Gastroesophageal sphincter (tissue), 4 donors: ENCODE measurements at regions not wholly inside any gene's neighbourhood (a gene's known extent, or its start where the extent isn't known, plus 50 kb on each side); places are given as distances from the start of the nearest gene placed in this dataset.
"Not testable (repeated sequence)": the region's sequence is repeated elsewhere in the genome, so short reads cannot be mapped to it uniquely, and the experiment has no call there.

Source experiments
- ATAC-seq: fragments of 150-250 bp; one replicate; pipeline ENCODE4 v1.9.1; 2016; ENCODE audit warnings: mild to moderate bottlenecking, moderate library complexity
- H3K27ac ChIP-seq, 4 donors: fragments of 200-600 bp; sonication (generic) in 3 of 4; 1 replicate in 3 of 4; 2 replicates in 1 of 4; pipeline ENCODE4 v1.5.1; 2016 to 2019
- H3K27me3 ChIP-seq: fragments of 200-600 bp; sonication (generic); one replicate; pipeline ENCODE4 v1.5.1; 2019
- H3K36me3 ChIP-seq, 2 donors: fragments of 200-600 bp; sonication (generic); one replicate each; pipeline ENCODE4 v1.5.1; 2019; ENCODE audit warnings: control low read depth in 1 of 2
- H3K4me1 ChIP-seq, 3 donors: fragments of 200-600 bp; sonication (generic); 1 replicate in 2 of 3; 2 replicates in 1 of 3; pipeline ENCODE4 v1.5.1; 2016 to 2019; ENCODE audit warnings: control low read depth in 2 of 3
- H3K4me3 ChIP-seq, 2 donors: fragments of 200-600 bp; sonication (generic); one replicate each; pipeline ENCODE4 v1.5.1; 2019; ENCODE audit warnings: mild to moderate bottlenecking in 1 of 2, moderate library complexity in 1 of 2
- H3K9me3 ChIP-seq, 3 donors: fragments of 200-600 bp; sonication (generic); one replicate each; pipeline ENCODE4 v1.5.1; 2017 to 2019; ENCODE audit warnings: control low read depth in 2 of 3
- EP300 ChIP-seq: sonication (generic); formaldehyde crosslinking; IDR thresholded peaks from one replicate; pipeline ENCODE4 v1.6.1; 2017; ENCODE audit warnings: antibody characterized with exemption, mild to moderate bottlenecking
- POLR2A ChIP-seq, 2 donors: fragments of 450-650 bp; IDR thresholded peaks; one replicate each; pipeline ENCODE4 v1.6.1; 2017; ENCODE audit warnings: antibody characterized with exemption in 2 of 2, mild to moderate bottlenecking in 2 of 2, moderate library complexity in 1 of 2
- POLR2AphosphoS5 ChIP-seq: sonication (generic); formaldehyde crosslinking; IDR thresholded peaks from one replicate; pipeline ENCODE4 v1.6.1; 2017; ENCODE audit warnings: antibody characterized with exemption
- WGBS, 2 donors: methylation state at CpG; one replicate each; pipeline ENCODE4 v1.1.5; 2018; ENCODE audit warnings: low coverage in 1 of 2; 5-methylcytosine and 5-hydroxymethylcytosine counted together
- TF ChIP-seq, protein P1 (sequence below), 4 experiments: fragments of 200-600 bp in 2 of 4; fragments of 450-650 bp in 2 of 4; sonication (generic) in 1 of 4; IDR thresholded peaks; one replicate each; pipeline ENCODE4 v1.5.1; 2017 to 2019; ENCODE audit warnings: antibody characterized with exemption in 4 of 4, mild to moderate bottlenecking in 2 of 4, moderate library complexity in 2 of 4

GRCh38 chr1:2955652-2956051, 65.6 kb upstream of the ACTRT2 start:
- peaks cover 0 to 78% (median 0%) of the 10 kb centered on the region in 3 donors for H3K9me3 ChIP-seq
- ATAC-seq, result no peak
- H3K4me3 ChIP-seq, result no peak overlapping the region
- H3K36me3 ChIP-seq, result no peaks in the 10 kb centered on the region
- no peak overlapping the region for H3K27ac ChIP-seq
- H3K4me1 ChIP-seq, result no peaks in the 10 kb centered on the region
- H3K27me3 ChIP-seq, result peaks cover 21% of the 10 kb centered on the region
- TF ChIP-seq, protein P1, sequence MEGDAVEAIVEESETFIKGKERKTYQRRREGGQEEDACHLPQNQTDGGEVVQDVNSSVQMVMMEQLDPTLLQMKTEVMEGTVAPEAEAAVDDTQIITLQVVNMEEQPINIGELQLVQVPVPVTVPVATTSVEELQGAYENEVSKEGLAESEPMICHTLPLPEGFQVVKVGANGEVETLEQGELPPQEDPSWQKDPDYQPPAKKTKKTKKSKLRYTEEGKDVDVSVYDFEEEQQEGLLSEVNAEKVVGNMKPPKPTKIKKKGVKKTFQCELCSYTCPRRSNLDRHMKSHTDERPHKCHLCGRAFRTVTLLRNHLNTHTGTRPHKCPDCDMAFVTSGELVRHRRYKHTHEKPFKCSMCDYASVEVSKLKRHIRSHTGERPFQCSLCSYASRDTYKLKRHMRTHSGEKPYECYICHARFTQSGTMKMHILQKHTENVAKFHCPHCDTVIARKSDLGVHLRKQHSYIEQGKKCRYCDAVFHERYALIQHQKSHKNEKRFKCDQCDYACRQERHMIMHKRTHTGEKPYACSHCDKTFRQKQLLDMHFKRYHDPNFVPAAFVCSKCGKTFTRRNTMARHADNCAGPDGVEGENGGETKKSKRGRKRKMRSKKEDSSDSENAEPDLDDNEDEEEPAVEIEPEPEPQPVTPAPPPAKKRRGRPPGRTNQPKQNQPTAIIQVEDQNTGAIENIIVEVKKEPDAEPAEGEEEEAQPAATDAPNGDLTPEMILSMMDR (IDR thresholded peaks at IDR 0.05), result no peak
- TF ChIP-seq POLR2AphosphoS5, result no peak

DNA sequence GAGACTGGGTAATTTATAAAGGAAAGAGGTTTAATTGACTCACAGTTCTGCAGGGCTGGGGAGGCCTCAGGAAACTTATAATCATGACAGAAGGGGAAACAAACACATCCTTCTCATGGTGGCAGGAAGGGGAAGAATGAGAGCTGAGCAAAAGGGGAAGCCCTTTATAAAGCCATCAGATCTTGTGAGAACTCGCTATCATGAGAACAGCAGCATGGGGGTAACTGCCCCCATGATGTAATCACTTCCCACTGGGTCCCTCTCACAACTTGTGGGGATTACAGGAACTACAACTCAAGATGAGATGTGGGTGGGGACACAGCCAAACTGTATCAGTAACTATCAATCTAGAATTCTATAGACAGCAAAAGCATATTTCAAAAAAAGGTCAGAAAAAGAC, 64.7 kb upstream of the ACTRT2 start:
- ATAC-seq, result no peak
- no peak for TF ChIP-seq POLR2AphosphoS5
- no peak for TF ChIP-seq POLR2A (IDR thresholded peaks at IDR 0.05)
- TF ChIP-seq EP300, result no peak
- Histone ChIP-seq H3K4me3 (no peak overlapping the region), H3K4me1 (no peaks in the 10 kb centered on the region), H3K27me3 (peaks cover 19% of the 10 kb centered on the region), H3K36me3 (no peaks in the 10 kb centered on the region), H3K9me3 (peaks cover 0 to 77% (median 0%) of the 10 kb centered on the region in 3 donors), H3K27ac (no peak overlapping the region)
- 75% methylated on average over 1 of the region's 1 CpG; no CpG with 5 or more reads in 1 of the 2 donors for WGBS, 2 donors

GRCh38 chr1:2957329-2957728, 63.9 kb upstream of the ACTRT2 start:
- no peaks in the 10 kb centered on the region for H3K36me3 ChIP-seq
- H3K9me3 ChIP-seq, result peaks cover 0 to 70% (median 0%) of the 10 kb centered on the region in 3 donors
- H3K4me3 ChIP-seq, result no peak overlapping the region
- no peaks in the 10 kb centered on the region for H3K4me1 ChIP-seq
- TF ChIP-seq POLR2A (IDR thresholded peaks at IDR 0.05) (no peak), POLR2AphosphoS5 (no peak), EP300 (no peak)
- TF ChIP-seq, protein P1 (IDR thresholded peaks at IDR 0.05), result no peak
- peaks cover 20% of the 10 kb centered on the region for H3K27me3 ChIP-seq
- H3K27ac ChIP-seq, result no peak overlapping the region
- ATAC-seq, result no peak

DNA sequence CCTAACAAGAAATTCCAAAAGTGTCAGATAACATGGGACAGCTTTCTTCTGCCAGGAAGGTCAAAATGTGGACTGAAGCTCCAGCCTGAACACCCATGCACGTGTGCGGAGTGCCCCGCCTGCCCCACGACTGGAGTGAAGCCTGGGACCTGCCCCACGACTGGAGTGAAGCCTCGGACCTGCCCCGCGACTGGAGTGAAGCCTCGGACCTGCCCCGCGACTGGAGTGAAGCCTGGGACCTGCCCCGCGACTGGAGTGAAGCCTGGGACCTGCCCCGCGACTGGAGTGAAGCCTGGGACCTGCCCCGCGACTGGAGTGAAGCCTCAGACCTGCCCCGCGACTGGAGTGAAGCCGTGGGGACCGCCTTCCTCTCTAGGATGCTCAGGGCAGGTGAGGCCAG, 61.4 kb upstream of the ACTRT2 start:
- not testable (repeated sequence) for H3K4me3 ChIP-seq, H3K36me3 ChIP-seq, H3K27ac ChIP-seq, ATAC-seq, H3K4me1 ChIP-seq
- 84% methylated on average over 3 of the region's 21 CpGs; no CpG with 5 or more reads in 1 of the 2 donors for WGBS, 2 donors
- peaks cover 15% of the 10 kb centered on the region for H3K27me3 ChIP-seq
- peaks cover 0 to 46% (median 0%) of the 10 kb centered on the region in 3 donors for H3K9me3 ChIP-seq

- H3K9me3 ChIP-seq, result peaks cover 0 to 34% (median 0%) of the 10 kb centered on the region in 3 donors
- no peaks in the 10 kb centered on the region for H3K36me3 ChIP-seq
- no peaks in the 10 kb centered on the region for H3K4me1 ChIP-seq
- H3K27me3 ChIP-seq, result peaks cover 25% of the 10 kb centered on the region
- no peak overlapping the region for H3K4me3 ChIP-seq
- TF ChIP-seq EP300 (no peak), POLR2AphosphoS5 (no peak), POLR2A (IDR thresholded peaks at IDR 0.05) (no peak)
- TF ChIP-seq, protein P1 (IDR thresholded peaks at IDR 0.05), result no peak
- no peak overlapping the region for H3K27ac ChIP-seq
- WGBS, 2 donors, result no CpG with 5 or more reads among the region's 7 CpGs
- ATAC-seq, result no peak
Measured at GRCh38 chr1:2961081-2961480, 60.2 kb upstream of the ACTRT2 start.

DNA sequence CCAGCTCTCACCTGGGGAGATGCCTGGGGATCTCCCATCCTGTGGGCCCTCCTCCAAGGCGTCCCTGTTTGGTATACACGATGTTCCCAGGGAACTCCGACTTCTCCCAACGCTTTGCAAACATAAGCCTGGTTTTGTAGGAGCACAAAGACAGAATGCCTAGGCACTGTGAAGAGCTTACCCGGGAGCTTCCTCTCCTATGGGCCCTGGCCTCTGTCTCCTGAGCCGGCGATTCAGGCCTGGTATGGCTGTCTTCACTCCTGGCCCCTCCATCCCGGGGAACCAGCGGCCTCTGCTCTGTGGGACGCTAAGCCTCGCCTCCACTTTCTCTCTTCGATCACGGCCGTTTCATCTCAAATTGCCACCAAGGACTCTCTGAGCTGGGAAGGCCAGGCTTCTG, 59.6 kb upstream of the ACTRT2 start:
- peaks cover 31% of the 10 kb centered on the region for H3K27me3 ChIP-seq
- no peak overlapping the region for H3K4me3 ChIP-seq
- H3K27ac ChIP-seq, result no peak overlapping the region
- H3K9me3 ChIP-seq, result peaks cover 0 to 28% (median 0%) of the 10 kb centered on the region in 3 donors
- TF ChIP-seq EP300 (no peak), POLR2AphosphoS5 (no peak), POLR2A (IDR thresholded peaks at IDR 0.05) (no peak)
- TF ChIP-seq, protein P1 (IDR thresholded peaks at IDR 0.05), result no peak
- no peaks in the 10 kb centered on the region for H3K4me1 ChIP-seq
- 81 to 96% methylated on average over 4 to 14 of the region's 14 CpGs for WGBS, 2 donors
- ATAC-seq, result no peak
- H3K36me3 ChIP-seq, result no peaks in the 10 kb centered on the region
